ENCODE measurements at regions not wholly inside any gene's neighbourhood (a gene's known extent, or its start where the extent isn't known, plus 50 kb on each side); places are given as distances from the start of the nearest gene placed in this dataset.

GRCh38 chr3:87350367-87351199, 74.2 kb upstream of the POU1F1 start:
- H3K27ac ChIP-seq = no peak overlapping the region
- no peaks in the 10 kb centered on the region for H3K27me3 ChIP-seq
- H3K36me3 ChIP-seq = no peaks in the 10 kb centered on the region
- TF ChIP-seq EP300 (IDR thresholded peaks at IDR 0.05; ENCODE audit: low read depth) (no peak), POLR2AphosphoS5 (IDR thresholded peaks at IDR 0.05) (no peak), POLR2A (IDR thresholded peaks at IDR 0.05) (no peak), CTCF (IDR thresholded peaks at IDR 0.05) (peak; percentile 71 to 94 (median 86))
- no peaks in the 10 kb centered on the region for H3K9me3 ChIP-seq
- intact Hi-C loops (cut with DNase I; ENCODE audit: low total_unique reads) = loop anchor here (5.0 kb wide), 1 partner anchor 827 kb away; no protein-coding TSS in a partner anchor
- in situ Hi-C loops (cut with MboI; ENCODE audit: low pct_ligation_motif_present in 1 of 4, low pct_unique_long_range_greater_than_20kb in 1 of 4, low sequenced_read_pairs in 3 of 4) = loop anchor here in 1 of 4 donors (10.0 kb wide), 1 partner anchor 654 kb away; no protein-coding TSS in a partner anchor
- peaks cover 0 to 26% (median 2%) of the 10 kb centered on the region in 4 donors for H3K4me1 ChIP-seq
- no peak for DNase-seq
- WGBS, 2 donors (ENCODE audit: low coverage in 1 of 2) = 15 to 17% methylated on average over 7 to 9 of the region's 9 CpGs
- no peak overlapping the region for H3K4me3 ChIP-seq

DNA sequence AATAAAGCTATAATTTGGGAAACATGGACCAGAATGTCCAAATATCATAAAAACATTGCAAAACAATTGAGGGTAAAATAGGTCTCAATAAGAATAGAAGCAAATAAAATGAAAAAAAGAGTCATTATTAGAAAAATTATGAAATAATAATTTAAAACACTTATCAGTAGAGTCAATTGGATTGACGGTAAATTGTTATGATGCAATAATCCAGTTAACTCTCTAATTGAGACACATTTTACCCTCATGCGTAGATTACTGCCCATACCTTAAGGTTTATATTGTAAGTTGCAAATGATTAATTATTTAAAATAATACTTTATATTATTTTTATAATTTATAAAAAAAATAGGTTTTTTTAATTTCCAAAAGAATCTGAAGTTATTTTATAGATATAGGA, 73.4 kb upstream of the POU1F1 start:
- intact Hi-C loops (cut with DNase I; ENCODE audit: low total_unique reads) (loop anchor here (5.0 kb wide), 1 partner anchor 827 kb away; no protein-coding TSS in a partner anchor), in situ Hi-C loops (cut with MboI; ENCODE audit: low pct_ligation_motif_present in 1 of 4, low pct_unique_long_range_greater_than_20kb in 1 of 4, low sequenced_read_pairs in 3 of 4) (loop anchor here in 1 of 4 donors (10.0 kb wide), 1 partner anchor 655 kb away; no protein-coding TSS in a partner anchor)
- Histone ChIP-seq H3K27me3 (no peaks in the 10 kb centered on the region), H3K4me1 (peaks cover 0 to 26% (median 2%) of the 10 kb centered on the region in 4 donors), H3K9me3 (no peaks in the 10 kb centered on the region), H3K36me3 (no peaks in the 10 kb centered on the region), H3K27ac (no peak overlapping the region), H3K4me3 (no peak overlapping the region)
- 90 to 98% methylated on average over 2 of the region's 2 CpGs for WGBS, 2 donors (ENCODE audit: low coverage in 1 of 2)
- TF ChIP-seq POLR2A (IDR thresholded peaks at IDR 0.05) (no peak), CTCF (IDR thresholded peaks at IDR 0.05) (no peak), EP300 (IDR thresholded peaks at IDR 0.05; ENCODE audit: low read depth) (no peak), POLR2AphosphoS5 (IDR thresholded peaks at IDR 0.05) (no peak)
- DNase-seq = no peak

- H3K36me3 ChIP-seq = no peaks in the 10 kb centered on the region
- no peaks in the 10 kb centered on the region for H3K9me3 ChIP-seq
- H3K4me3 ChIP-seq = no peak overlapping the region
- in situ Hi-C loops (cut with MboI; ENCODE audit: low pct_ligation_motif_present in 1 of 4, low pct_unique_long_range_greater_than_20kb in 1 of 4, low sequenced_read_pairs in 3 of 4) = no loop called here
- peaks cover 0 to 21% (median 1%) of the 10 kb centered on the region in 4 donors for H3K4me1 ChIP-seq
- no peak for DNase-seq
- H3K27ac ChIP-seq = no peak overlapping the region
- no peaks in the 10 kb centered on the region for H3K27me3 ChIP-seq
- no peak for TF ChIP-seq CTCF (IDR thresholded peaks at IDR 0.05)
- intact Hi-C loops (cut with DNase I; ENCODE audit: low total_unique reads) = no loop called here
Measured at GRCh38 chr3:87336761-87337160, 60.4 kb upstream of the POU1F1 start.

- no peak for DNase-seq
- WGBS, 2 donors (ENCODE audit: low coverage in 1 of 2) = 82% methylated on average over 1 of the region's 1 CpG; no CpG with 5 or more reads in 1 of the 2 donors
- H3K4me1 ChIP-seq = peaks cover 0 to 21% (median 1%) of the 10 kb centered on the region in 4 donors
- no peaks in the 10 kb centered on the region for H3K27me3 ChIP-seq
- H3K4me3 ChIP-seq = no peak overlapping the region
- in situ Hi-C loops (cut with MboI; ENCODE audit: low pct_ligation_motif_present in 1 of 4, low pct_unique_long_range_greater_than_20kb in 1 of 4, low sequenced_read_pairs in 3 of 4) = no loop called here
- no peaks in the 10 kb centered on the region for H3K36me3 ChIP-seq
- no peaks in the 10 kb centered on the region for H3K9me3 ChIP-seq
- intact Hi-C loops (cut with DNase I; ENCODE audit: low total_unique reads) = no loop called here
- no peak overlapping the region for H3K27ac ChIP-seq
- no peak for TF ChIP-seq EP300 (IDR thresholded peaks at IDR 0.05; ENCODE audit: low read depth)
- TF ChIP-seq CTCF (IDR thresholded peaks at IDR 0.05) = no peak
- TF ChIP-seq POLR2AphosphoS5 (IDR thresholded peaks at IDR 0.05) = no peak
- TF ChIP-seq POLR2A (IDR thresholded peaks at IDR 0.05) = no peak
Measured at GRCh38 chr3:87335931-87336330, 59.5 kb upstream of the POU1F1 start.
